ENCODE measurements at regions not wholly inside any gene's neighbourhood (a gene's known extent, or its start where the extent isn't known, plus 50 kb on each side); places are given as distances from the start of the nearest gene placed in this dataset.

- TF ChIP-seq POLR2A (IDR thresholded peaks at IDR 0.05; ENCODE audit: low read depth, low read length) = no peak
- TF ChIP-seq TAF1 (IDR thresholded peaks at IDR 0.05; ENCODE audit: borderline replicate concordance, low read depth, low read length) = no peak
- no peak for TF ChIP-seq POLR2AphosphoS5 (IDR thresholded peaks at IDR 0.05; ENCODE audit: low read depth, low read length)
These were observed 1359.7 kb upstream of the RAG2 start for GRCh38 chr11:37957717-37958116.
